NOMO-1 treated with DMSO at 0.1 percent for 48 hours (cell line): ENCODE measurements at regions not wholly inside any gene's neighbourhood (a gene's known extent, or its start where the extent isn't known, plus 50 kb on each side); places are given as distances from the start of the nearest gene placed in this dataset.
A peak's percentile ranks its signal among the peaks of the same experiment; 100 is the strongest.
"Not testable (repeated sequence)": the region's sequence is repeated elsewhere in the genome, so short reads cannot be mapped to it uniquely, and the experiment has no call there.

Source experiments
- DNase-seq: peaks from one replicate; lab custom pipeline; 2025; ENCODE audit not compliant: unreplicated experiment; lab: John Stamatoyannopoulos, UW

- no peak for DNase-seq
Observed at GRCh38 chr1:88566615-88567387, 117.3 kb upstream of the PKN2 start.

- no peak for DNase-seq
Observed at GRCh38 chr1:88571506-88571905, 112.6 kb upstream of the PKN2 start.

DNA sequence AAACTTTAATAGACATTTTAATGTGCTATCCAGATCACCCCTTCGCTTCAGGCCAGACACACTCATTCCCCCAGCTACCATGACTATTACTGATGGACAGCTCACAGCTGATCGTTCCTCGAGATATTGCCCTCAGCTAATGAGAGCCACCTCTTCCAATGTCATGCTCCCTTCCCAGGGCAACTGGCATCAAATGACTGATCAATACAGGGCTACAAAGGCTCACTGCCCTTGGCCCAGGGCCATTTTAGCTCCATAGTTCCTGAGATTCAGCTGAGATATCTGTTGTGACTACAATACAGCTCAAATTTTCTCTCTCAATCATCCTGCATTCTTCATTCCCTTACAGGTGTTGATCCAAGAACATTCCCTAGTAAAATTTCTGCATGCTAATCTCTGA is 104.5 kb upstream of the PKN2 start:
- DNase-seq: no peak

- DNase-seq: no peak
Observed at GRCh38 chr1:88581703-88582102, 102.4 kb upstream of the PKN2 start.

GRCh38 chr1:88593358-88593757 is 90.7 kb upstream of the PKN2 start:
- no peak for DNase-seq

- peak; percentile 73 for DNase-seq
Observed at GRCh38 chr1:88595355-88596002, 88.6 kb upstream of the PKN2 start.

GRCh38 chr1:88597973-88598372 is 86.1 kb upstream of the PKN2 start:
- DNase-seq: not testable (repeated sequence)

- DNase-seq: peak; percentile 62
Observed at GRCh38 chr1:88608139-88608943, 75.7 kb upstream of the PKN2 start.

- DNase-seq: no peak
Observed at GRCh38 chr1:88609051-88609450, 75.0 kb upstream of the PKN2 start.

- no peak for DNase-seq
Observed at GRCh38 chr1:88610687-88611086, 73.4 kb upstream of the PKN2 start.

DNA sequence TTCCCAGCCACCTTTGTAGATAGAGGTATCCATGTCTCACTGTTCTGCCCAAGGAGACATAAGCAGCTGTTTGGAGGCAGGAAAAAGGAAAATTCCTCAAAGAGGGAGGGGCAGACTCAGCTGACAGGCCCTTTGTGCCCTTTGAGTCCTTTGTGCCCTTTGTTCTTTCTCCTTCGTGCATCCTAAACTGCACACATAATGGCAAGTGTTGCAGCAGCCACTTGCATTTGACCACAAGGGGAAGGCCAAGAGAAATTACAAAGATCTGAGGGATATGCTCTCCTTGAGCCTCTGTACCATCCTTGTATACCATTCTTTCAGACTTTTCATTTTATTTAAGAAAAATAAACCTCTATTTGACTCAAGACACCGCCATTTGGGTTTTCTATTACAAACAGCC is 71.8 kb upstream of the PKN2 start:
- DNase-seq: no peak

GRCh38 chr1:88612773-88613172 is 71.3 kb upstream of the PKN2 start:
- no peak for DNase-seq

DNA sequence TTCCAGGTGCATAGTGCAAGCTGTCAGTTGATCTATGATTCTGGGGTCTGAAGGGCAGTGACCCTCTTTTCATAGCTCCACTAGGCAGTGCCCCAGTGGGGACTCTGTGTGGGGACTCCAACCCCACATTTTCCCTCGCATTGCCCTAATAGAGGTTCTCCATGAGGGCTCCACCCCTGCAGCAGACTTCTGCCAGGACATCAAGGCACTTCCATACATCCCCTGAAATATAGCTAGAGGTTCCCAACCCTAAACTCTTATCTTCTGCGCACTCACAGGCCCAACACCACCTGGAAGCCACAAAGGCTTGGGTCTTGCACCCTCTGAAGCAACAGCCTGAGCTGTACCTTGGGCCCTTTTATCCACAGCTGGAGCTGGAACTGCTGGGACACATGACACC is 65.7 kb upstream of the PKN2 start:
- no peak for DNase-seq

DNA sequence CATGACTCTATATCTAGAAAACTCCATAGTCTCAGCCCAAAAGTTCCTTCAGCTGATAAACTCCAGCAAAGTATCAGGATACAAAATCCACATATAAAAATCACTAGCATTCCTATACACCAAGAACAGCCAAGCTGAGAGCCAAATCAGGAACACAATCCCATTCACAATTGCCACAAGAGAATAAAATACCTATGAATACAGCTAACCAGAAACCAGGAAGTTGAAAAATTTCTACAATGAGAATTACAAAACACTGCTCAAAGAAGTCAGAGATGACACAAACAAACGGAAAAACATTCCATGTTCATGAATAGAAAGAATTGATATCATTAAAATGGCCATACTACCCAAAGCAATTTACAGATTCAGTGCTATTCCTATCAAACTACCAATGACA is 61.0 kb upstream of the PKN2 start:
- peak; percentile 10 for DNase-seq
